ENCODE measurements at regions not wholly inside any gene's neighbourhood (a gene's known extent, or its start where the extent isn't known, plus 50 kb on each side); places are given as distances from the start of the nearest gene placed in this dataset.
A peak's percentile ranks its signal among the peaks of the same experiment; 100 is the strongest.

DNA sequence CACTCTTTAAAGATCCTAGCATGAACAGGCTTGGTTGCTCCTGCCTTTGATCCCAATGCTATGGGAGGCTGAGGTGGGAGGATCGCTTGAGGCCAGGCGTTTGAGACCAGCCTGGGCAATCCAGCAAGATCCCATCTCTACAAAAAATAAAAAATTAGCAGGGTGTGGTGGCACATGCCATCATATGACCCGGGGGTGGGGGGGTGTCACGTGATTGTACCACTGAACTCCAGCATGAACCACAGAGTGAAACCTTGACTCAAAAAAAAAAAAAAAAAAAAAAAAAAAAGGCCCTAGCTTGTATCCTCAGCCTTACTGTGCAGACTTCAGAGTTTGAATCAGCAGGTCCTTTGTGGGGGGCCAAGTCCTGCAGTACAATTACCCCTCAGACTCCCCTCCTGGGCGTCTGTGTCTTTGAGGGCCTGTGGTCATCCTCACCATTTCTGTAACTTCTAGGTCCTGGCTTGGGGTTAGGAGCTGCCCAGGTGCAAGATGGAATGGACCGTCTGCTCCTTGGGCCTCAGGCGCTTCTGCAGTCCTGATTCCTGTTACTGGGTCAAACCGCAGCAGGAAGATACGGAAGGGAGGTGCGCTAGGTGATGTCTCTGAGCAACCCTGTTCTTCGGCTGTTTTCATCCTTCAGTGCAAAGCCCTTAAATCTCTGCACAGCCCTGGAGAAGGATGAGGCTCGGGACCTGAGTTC, 208.1 kb downstream of the CTTN start:
- H3K4me1 ChIP-seq, result peaks cover 13% of the 10 kb centered on the region
- intact Hi-C loops (cut with DNase I), result loop anchor here in 1 of 2 donors (5.0 kb wide), 1 partner anchor 124 kb away; no protein-coding TSS in a partner anchor

DNA sequence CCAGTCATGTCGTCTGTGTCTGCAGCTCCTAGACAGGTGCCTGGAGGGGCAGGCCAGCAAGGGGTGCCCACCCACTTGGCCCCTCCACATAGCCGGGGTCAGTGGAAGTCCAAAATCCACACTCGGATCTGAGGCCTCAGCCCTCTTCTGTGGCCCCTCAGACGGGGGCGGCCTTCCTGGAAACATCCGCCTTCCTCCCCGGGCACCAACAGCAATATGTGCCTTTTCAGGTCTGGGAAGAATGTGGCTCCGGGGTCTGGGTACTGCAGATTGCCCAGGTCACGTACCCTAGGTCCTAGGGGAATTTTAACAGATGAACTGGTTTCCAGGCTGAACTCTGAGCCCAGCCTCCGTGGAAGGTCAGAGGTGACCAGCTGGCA, 208.6 kb downstream of the CTTN start:
- Histone ChIP-seq H3K4me1 (peaks cover 13% of the 10 kb centered on the region), H3K4me3 (no peak overlapping the region), H3K27me3 (ENCODE audit: insufficient read depth in 3 of 3, low read length in 2 of 3) (no peaks in the 10 kb centered on the region), H3K36me3 (ENCODE audit: insufficient read depth in 1 of 2, low read depth in 1 of 2) (no peaks in the 10 kb centered on the region), H3K27ac (no peak overlapping the region), H3K9me3 (no peaks in the 10 kb centered on the region)
- ATAC-seq, result no peak
- TF ChIP-seq, protein P1, sequence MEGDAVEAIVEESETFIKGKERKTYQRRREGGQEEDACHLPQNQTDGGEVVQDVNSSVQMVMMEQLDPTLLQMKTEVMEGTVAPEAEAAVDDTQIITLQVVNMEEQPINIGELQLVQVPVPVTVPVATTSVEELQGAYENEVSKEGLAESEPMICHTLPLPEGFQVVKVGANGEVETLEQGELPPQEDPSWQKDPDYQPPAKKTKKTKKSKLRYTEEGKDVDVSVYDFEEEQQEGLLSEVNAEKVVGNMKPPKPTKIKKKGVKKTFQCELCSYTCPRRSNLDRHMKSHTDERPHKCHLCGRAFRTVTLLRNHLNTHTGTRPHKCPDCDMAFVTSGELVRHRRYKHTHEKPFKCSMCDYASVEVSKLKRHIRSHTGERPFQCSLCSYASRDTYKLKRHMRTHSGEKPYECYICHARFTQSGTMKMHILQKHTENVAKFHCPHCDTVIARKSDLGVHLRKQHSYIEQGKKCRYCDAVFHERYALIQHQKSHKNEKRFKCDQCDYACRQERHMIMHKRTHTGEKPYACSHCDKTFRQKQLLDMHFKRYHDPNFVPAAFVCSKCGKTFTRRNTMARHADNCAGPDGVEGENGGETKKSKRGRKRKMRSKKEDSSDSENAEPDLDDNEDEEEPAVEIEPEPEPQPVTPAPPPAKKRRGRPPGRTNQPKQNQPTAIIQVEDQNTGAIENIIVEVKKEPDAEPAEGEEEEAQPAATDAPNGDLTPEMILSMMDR (IDR thresholded peaks at IDR 0.05), result no peak
- intact Hi-C loops (cut with DNase I), result loop anchor here in 1 of 2 donors (5.0 kb wide), 1 partner anchor 125 kb away; no protein-coding TSS in a partner anchor
- peak; percentile 1 to 36 for DNase-seq
- 83 to 93% (median 86%) methylated on average over 10 of the region's 10 CpGs for whole genome bisulfite sequencing, 3 donors

More for the DNA sequence above, 208.1 kb downstream of the CTTN start:
- ATAC-seq (no peak), DNase-seq (peak in 1 of 2 donors; percentile 14)
- Histone ChIP-seq H3K4me3 (no peak overlapping the region), H3K9me3 (no peaks in the 10 kb centered on the region), H3K27ac (no peak overlapping the region), H3K27me3 (ENCODE audit: insufficient read depth in 3 of 3, low read length in 2 of 3) (no peaks in the 10 kb centered on the region), H3K36me3 (ENCODE audit: insufficient read depth in 1 of 2, low read depth in 1 of 2) (no peaks in the 10 kb centered on the region)
- 95 to 96% (median 95%) methylated on average over 12 of the region's 12 CpGs for WGBS, 3 donors
- TF ChIP-seq, protein P1 (IDR thresholded peaks at IDR 0.05), result no peak

DNA sequence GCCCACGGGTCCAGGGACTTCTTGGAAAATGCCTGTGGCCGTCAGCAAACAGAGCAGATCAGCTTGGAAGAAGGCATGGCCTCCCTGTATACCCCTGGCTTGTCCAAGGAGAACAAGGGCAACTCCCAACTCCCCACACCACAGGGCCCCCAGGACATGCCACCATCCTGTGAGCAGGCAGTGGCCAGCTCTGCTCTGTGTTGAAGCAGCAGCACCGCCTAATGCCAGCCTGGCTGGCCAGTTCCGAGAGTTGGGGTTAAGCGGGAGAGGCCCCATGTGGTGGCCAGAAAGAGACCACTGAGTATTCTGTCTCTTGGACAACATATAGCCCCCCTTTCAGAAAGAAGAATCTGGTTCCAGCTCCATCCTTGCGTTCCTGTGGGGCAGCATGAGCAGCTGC, 209.2 kb downstream of the CTTN start:
- peak; percentile 7 to 19 for DNase-seq
- intact Hi-C loops (cut with DNase I), result loop anchor here in 1 of 2 donors (5.0 kb wide), 1 partner anchor 125 kb away; no protein-coding TSS in a partner anchor
- H3K4me3 ChIP-seq, result no peak overlapping the region
- 78 to 95% (median 80%) methylated on average over 6 of the region's 6 CpGs for WGBS, 3 donors
- H3K9me3 ChIP-seq, result no peaks in the 10 kb centered on the region
- H3K27me3 ChIP-seq (ENCODE audit: insufficient read depth in 3 of 3, low read length in 2 of 3), result no peaks in the 10 kb centered on the region
- ATAC-seq, result no peak
- peaks cover 13% of the 10 kb centered on the region for H3K4me1 ChIP-seq
- no peaks in the 10 kb centered on the region for H3K36me3 ChIP-seq (ENCODE audit: insufficient read depth in 1 of 2, low read depth in 1 of 2)
- TF ChIP-seq, protein P1 (IDR thresholded peaks at IDR 0.05), result no peak
- no peak overlapping the region for H3K27ac ChIP-seq

DNA sequence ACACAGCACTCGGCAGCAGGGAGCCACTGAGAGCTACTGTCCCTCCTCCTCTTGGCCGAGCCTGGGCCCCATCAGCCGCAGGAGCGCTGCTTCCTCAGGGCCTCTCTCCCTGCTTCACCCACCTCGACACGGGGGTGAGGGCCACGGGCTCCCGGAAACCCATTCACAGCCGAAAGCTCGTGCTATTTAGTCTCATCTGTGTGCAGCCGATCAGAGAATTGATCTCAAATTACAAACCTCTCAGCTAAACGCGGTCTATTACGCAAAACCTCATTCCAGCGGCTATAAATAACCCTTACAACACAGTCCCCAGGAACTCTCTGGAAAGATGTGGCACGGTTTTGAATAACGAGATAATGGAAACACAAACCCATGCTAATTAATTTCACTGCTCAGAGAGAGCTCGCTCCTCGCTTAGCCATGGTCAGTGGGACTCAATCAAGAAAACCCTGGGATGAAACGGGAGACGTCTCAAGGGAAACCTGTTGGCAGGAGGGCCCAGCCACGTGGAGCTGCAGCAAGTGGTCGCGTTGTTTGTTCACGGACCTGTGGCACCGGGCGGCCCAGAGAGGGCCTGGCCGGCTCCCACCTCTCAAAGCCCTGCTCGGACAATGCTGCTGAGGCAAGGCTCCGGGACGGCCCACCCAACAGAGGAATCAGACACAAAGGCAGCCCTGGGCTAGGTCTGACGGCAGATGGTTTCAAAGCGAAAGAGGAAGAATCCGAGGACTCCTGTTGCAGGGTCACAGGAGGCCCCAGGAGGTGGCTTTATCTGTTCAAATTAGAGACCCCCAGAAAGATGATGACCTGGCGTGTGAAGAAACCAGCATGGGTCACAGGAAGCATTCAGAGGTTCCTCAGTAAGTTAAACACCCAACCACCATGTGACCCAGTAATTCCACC, 210.5 kb downstream of the CTTN start:
- Histone ChIP-seq H3K4me3 (peak overlapping the region; percentile 32), H3K27ac (peak overlapping the region; percentile 39)

More for the DNA sequence above, 210.5 kb downstream of the CTTN start:
- DNase-seq (peak; percentile 8 to 59), ATAC-seq (peak; percentile 80 to 92 (median 84))
- Histone ChIP-seq H3K9me3 (no peaks in the 10 kb centered on the region), H3K36me3 (ENCODE audit: insufficient read depth in 1 of 2, low read depth in 1 of 2) (no peaks in the 10 kb centered on the region), H3K4me1 (peaks cover 13% of the 10 kb centered on the region), H3K27me3 (ENCODE audit: insufficient read depth in 3 of 3, low read length in 2 of 3) (no peaks in the 10 kb centered on the region)
- intact Hi-C loops (cut with DNase I), result loop anchor here in 1 of 2 donors (5.0 kb wide), 1 partner anchor 127 kb away; no protein-coding TSS in a partner anchor
- TF ChIP-seq, protein P1 (IDR thresholded peaks at IDR 0.05), result no peak
- WGBS, 3 donors, result 20 to 28% (median 22%) methylated on average over 35 of the region's 35 CpGs
